Breast epithelium (tissue), 3 donors: ENCODE measurements at regions not wholly inside any gene's neighbourhood (a gene's known extent, or its start where the extent isn't known, plus 50 kb on each side); places are given as distances from the start of the nearest gene placed in this dataset.

Source experiments
- POLR2A ChIP-seq: fragments of 450-650 bp; IDR thresholded peaks from one replicate; pipeline ENCODE4 v1.6.1; 2016; ENCODE audit warnings: antibody characterized with exemption, mild to moderate bottlenecking, moderate library complexity
- POLR2AphosphoS5 ChIP-seq, 3 donors: sonication (generic); formaldehyde crosslinking; IDR thresholded peaks; one replicate each; pipeline ENCODE4 v1.6.1; 2017; ENCODE audit warnings: antibody characterized with exemption in 3 of 3
- TF ChIP-seq, protein P1 (sequence below), 3 donors: fragments of 450-650 bp; IDR thresholded peaks; one replicate each; pipeline ENCODE4 v1.5.1; 2016 to 2017; ENCODE audit warnings: antibody characterized with exemption in 3 of 3, mild to moderate bottlenecking in 3 of 3, moderate library complexity in 3 of 3

DNA sequence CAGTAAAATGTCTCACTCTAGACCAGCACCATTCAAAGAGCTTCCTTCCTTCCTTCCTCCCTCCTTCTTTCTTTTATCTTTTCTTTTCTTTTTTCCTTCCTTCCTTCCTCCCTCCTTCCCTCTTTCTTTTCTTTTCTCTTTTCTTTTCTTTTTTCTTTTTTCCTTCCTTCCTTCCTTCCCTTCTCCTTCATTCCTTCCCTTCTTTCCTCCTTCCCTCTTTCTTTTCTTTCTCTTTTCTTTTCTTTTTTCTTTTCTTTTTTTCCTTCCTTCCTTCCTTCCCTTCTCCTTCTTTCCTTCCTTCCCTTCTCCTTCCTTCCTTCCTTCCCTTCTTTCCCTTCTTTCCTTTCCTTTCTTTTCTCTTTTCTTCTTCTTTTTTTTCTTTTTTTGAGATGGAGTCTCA lies 985.1 kb downstream of the DSC3 start:
- TF ChIP-seq, protein P1, sequence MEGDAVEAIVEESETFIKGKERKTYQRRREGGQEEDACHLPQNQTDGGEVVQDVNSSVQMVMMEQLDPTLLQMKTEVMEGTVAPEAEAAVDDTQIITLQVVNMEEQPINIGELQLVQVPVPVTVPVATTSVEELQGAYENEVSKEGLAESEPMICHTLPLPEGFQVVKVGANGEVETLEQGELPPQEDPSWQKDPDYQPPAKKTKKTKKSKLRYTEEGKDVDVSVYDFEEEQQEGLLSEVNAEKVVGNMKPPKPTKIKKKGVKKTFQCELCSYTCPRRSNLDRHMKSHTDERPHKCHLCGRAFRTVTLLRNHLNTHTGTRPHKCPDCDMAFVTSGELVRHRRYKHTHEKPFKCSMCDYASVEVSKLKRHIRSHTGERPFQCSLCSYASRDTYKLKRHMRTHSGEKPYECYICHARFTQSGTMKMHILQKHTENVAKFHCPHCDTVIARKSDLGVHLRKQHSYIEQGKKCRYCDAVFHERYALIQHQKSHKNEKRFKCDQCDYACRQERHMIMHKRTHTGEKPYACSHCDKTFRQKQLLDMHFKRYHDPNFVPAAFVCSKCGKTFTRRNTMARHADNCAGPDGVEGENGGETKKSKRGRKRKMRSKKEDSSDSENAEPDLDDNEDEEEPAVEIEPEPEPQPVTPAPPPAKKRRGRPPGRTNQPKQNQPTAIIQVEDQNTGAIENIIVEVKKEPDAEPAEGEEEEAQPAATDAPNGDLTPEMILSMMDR (IDR thresholded peaks at IDR 0.05): no peak
- TF ChIP-seq POLR2A (no peak), POLR2AphosphoS5 (IDR thresholded peaks at IDR 0.05) (no peak)
